ENCODE measurements at regions not wholly inside any gene's neighbourhood (a gene's known extent, or its start where the extent isn't known, plus 50 kb on each side); places are given as distances from the start of the nearest gene placed in this dataset.
"Not testable (repeated sequence)": the region's sequence is repeated elsewhere in the genome, so short reads cannot be mapped to it uniquely, and the experiment has no call there.

DNA sequence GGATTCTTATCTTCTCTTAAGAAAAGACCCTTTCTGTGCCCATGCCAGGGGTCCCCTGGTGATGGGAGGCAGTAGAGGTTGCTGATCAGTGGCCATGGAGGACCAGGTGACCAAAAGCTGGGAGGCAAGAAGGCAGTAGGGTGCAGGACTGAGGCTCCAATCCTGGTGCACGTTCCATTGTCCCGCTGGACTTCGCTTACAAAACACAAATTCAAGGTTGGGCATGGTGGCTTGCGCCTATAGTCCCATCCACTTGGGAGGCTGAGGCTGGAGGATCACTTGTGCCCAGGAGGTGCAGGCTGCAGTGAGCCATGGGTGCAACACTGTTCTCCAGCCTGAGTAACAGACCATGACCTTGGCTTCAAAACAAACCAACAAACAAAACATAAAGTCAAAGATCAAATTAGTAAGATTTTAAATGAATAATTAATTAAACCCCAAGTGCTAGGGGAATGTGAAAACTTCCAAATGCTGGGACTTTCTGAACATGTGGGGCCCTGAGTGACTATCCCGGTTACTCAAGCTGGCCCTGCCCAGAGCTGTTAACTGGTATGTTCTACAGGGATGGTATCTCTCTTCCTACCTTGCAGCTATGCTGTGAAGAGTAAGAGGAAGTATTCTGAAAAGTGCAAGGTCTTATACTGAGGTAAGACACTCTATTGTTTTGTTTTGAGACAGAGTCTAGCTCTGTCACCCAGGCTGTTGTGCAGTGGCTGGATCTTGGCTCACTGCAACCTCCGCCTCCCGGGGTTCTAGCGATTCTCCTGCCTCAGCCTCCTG is 97.6 kb downstream of the LYZL2 start:
- TF ChIP-seq EZH2phosphoT487 (IDR thresholded peaks at IDR 0.05; ENCODE audit: low read depth), result no peak
- TF ChIP-seq, protein P1, sequence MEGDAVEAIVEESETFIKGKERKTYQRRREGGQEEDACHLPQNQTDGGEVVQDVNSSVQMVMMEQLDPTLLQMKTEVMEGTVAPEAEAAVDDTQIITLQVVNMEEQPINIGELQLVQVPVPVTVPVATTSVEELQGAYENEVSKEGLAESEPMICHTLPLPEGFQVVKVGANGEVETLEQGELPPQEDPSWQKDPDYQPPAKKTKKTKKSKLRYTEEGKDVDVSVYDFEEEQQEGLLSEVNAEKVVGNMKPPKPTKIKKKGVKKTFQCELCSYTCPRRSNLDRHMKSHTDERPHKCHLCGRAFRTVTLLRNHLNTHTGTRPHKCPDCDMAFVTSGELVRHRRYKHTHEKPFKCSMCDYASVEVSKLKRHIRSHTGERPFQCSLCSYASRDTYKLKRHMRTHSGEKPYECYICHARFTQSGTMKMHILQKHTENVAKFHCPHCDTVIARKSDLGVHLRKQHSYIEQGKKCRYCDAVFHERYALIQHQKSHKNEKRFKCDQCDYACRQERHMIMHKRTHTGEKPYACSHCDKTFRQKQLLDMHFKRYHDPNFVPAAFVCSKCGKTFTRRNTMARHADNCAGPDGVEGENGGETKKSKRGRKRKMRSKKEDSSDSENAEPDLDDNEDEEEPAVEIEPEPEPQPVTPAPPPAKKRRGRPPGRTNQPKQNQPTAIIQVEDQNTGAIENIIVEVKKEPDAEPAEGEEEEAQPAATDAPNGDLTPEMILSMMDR (IDR thresholded peaks at IDR 0.05; ENCODE audit: low read depth, low read length), result no peak
- H3K4me2 ChIP-seq (ENCODE audit: low read length), result no peak overlapping the region
- H3K4me1 ChIP-seq (ENCODE audit: low read length), result peaks cover 23% of the 10 kb centered on the region

DNA sequence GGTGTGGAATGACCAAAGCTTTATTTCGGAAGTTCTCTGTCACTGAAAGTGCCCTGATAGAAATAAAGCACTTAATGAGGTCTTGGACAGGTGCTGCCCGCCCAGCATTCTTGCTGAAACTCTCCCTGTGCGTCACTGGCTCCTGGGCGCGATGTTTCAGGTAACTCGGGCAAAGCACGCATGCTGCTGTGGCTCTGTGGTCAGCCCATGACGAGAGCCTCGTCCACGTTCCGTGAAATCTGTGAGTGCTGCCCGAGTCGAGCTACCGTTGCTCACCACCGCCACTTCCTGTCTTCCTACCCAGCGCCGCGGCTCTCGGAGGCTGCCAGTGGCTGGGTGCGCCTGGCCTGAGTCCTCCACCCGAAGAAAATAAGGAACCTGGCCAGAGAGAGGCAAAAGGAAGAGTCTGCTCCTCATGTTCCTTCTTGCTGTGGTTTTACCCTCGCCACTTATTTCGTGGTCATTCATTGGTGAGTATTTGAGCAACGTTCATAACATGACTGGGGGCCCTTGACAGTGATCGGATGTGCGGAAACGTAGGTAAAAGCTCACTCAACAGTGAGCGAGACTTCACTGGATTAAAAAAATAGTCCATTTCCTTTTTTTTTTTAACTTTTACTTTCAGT is 95.5 kb downstream of the MAP3K8 start:
- Histone ChIP-seq H3K4me3 (ENCODE audit: low read length) (peak overlapping the region; percentile 73), H3K4me1 (ENCODE audit: low read length) (peaks cover 11% of the 10 kb centered on the region; the same call in 1 of the 2 replicates), H3K9ac (ENCODE audit: low read length) (peak overlapping the region; percentile 70), H3K9me3 (ENCODE audit: insufficient read depth, low read length) (no peaks in the 10 kb centered on the region), H3K4me2 (ENCODE audit: low read length) (peak overlapping the region; percentile 94), H3K36me3 (replicated peaks; ENCODE audit: low read depth, low read length) (no peaks in the 10 kb centered on the region), H2AFZ (ENCODE audit: low read depth, low read length) (peak overlapping the region; percentile 67), H3K27ac (ENCODE audit: low read length) (peak overlapping the region; percentile 73), H3K27me3 (ENCODE audit: low read depth, low read length) (no peaks in the 10 kb centered on the region), H4K20me1 (ENCODE audit: insufficient read depth, low read length) (no peaks in the 10 kb centered on the region), H3K79me2 (ENCODE audit: low read length) (no peaks in the 10 kb centered on the region)
- TF ChIP-seq, protein P1 (IDR thresholded peaks at IDR 0.05; ENCODE audit: low read depth, low read length), result no peak
- TF ChIP-seq EZH2phosphoT487 (IDR thresholded peaks at IDR 0.05; ENCODE audit: low read depth), result no peak

More for the DNA sequence above, 97.6 kb downstream of the LYZL2 start:
- no peak overlapping the region for H3K9ac ChIP-seq (ENCODE audit: low read length)
- no peaks in the 10 kb centered on the region for H3K9me3 ChIP-seq (ENCODE audit: insufficient read depth, low read length)
- H3K79me2 ChIP-seq (ENCODE audit: low read length), result no peaks in the 10 kb centered on the region
- H3K36me3 ChIP-seq (replicated peaks; ENCODE audit: low read depth, low read length), result no peaks in the 10 kb centered on the region
- no peaks in the 10 kb centered on the region for H3K27me3 ChIP-seq (ENCODE audit: low read depth, low read length)
- no peak overlapping the region for H2AFZ ChIP-seq (ENCODE audit: low read depth, low read length)
- no peak overlapping the region for H3K27ac ChIP-seq (ENCODE audit: low read length)
- H4K20me1 ChIP-seq (ENCODE audit: insufficient read depth, low read length), result no peaks in the 10 kb centered on the region
- H3K4me3 ChIP-seq (ENCODE audit: low read length), result no peak overlapping the region

DNA sequence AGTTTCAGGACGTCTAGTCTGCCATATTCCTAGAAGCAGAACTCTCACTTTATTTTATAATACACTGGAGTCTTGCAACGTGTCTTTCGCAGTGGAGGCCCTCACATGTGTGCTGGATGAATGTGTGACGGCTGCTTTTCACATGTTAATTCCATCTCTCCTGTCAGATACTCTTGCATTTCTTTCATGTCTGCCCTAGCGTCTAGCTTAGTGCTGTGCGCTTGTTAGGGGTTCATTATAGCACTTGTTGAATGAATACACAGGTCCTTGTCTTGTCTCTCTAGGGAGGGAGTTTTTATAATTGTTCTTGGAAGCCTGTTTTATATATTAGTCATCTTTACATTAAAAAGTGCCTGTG is 94.4 kb downstream of the MAP3K8 start:
- Histone ChIP-seq H3K27me3 (ENCODE audit: low read depth, low read length) (no peaks in the 10 kb centered on the region), H3K9me3 (ENCODE audit: insufficient read depth, low read length) (no peaks in the 10 kb centered on the region), H2AFZ (ENCODE audit: low read depth, low read length) (no peak overlapping the region), H3K36me3 (replicated peaks; ENCODE audit: low read depth, low read length) (no peaks in the 10 kb centered on the region), H4K20me1 (ENCODE audit: insufficient read depth, low read length) (no peaks in the 10 kb centered on the region), H3K4me1 (ENCODE audit: low read length) (peaks cover 12% of the 10 kb centered on the region), H3K4me2 (ENCODE audit: low read length) (no peak overlapping the region), H3K4me3 (ENCODE audit: low read length) (no peak overlapping the region), H3K27ac (ENCODE audit: low read length) (no peak overlapping the region), H3K79me2 (ENCODE audit: low read length) (no peaks in the 10 kb centered on the region), H3K9ac (ENCODE audit: low read length) (no peak overlapping the region)
- TF ChIP-seq EZH2phosphoT487 (IDR thresholded peaks at IDR 0.05; ENCODE audit: low read depth), result no peak
- TF ChIP-seq, protein P1 (IDR thresholded peaks at IDR 0.05; ENCODE audit: low read depth, low read length), result no peak

DNA sequence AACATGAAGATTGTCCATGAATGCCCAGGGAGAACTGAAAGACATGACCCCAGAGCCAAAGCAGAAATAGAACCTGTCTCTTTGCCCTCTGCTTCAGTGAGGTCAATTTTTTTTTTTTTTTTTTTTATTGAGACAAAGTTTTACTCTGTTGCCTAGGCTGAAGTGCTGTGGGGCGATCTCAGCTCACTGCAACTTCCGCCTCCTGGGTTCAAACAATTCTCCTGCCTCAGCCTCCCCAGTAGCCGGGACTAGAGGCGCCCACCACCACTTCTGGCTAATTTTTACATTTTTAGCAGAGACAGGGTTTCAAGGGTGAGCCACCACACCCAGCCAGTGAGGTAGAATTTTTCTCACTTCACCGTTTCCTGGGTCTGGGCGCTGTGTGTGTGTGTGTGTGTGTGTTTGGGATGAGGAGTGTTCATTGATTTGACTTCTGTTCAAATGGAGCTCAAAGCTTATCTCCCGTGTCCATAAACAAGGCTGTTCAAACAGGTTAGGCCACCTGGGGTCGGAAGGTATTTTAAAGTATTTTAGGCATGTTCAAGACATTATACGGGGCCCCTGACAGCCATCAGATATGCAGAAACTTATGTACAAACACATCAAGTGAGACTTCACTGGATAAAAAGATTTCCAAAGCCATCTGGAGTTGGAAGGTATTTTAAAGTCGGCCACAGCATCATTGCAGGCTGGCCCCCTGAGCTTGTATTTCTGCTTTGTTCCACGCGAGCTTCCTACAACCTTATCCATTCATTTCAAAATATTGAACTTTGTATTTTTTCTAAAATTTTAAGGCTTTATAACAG is 93.8 kb downstream of the MAP3K8 start:
- H3K79me2 ChIP-seq (ENCODE audit: low read length), result no peaks in the 10 kb centered on the region
- H3K9ac ChIP-seq (ENCODE audit: low read length), result no peak overlapping the region
- no peak overlapping the region for H3K4me3 ChIP-seq (ENCODE audit: low read length)
- H3K4me1 ChIP-seq (ENCODE audit: low read length), result peaks cover 16% of the 10 kb centered on the region
- no peaks in the 10 kb centered on the region for H3K27me3 ChIP-seq (ENCODE audit: low read depth, low read length)
- TF ChIP-seq EZH2phosphoT487 (IDR thresholded peaks at IDR 0.05; ENCODE audit: low read depth), result no peak
- TF ChIP-seq, protein P1 (IDR thresholded peaks at IDR 0.05; ENCODE audit: low read depth, low read length), result no peak
- no peaks in the 10 kb centered on the region for H3K9me3 ChIP-seq (ENCODE audit: insufficient read depth, low read length)
- no peak overlapping the region for H3K4me2 ChIP-seq (ENCODE audit: low read length)
- H3K36me3 ChIP-seq (replicated peaks; ENCODE audit: low read depth, low read length), result no peaks in the 10 kb centered on the region
- H2AFZ ChIP-seq (ENCODE audit: low read depth, low read length), result no peak overlapping the region
- no peak overlapping the region for H3K27ac ChIP-seq (ENCODE audit: low read length)
- no peaks in the 10 kb centered on the region for H4K20me1 ChIP-seq (ENCODE audit: insufficient read depth, low read length)

DNA sequence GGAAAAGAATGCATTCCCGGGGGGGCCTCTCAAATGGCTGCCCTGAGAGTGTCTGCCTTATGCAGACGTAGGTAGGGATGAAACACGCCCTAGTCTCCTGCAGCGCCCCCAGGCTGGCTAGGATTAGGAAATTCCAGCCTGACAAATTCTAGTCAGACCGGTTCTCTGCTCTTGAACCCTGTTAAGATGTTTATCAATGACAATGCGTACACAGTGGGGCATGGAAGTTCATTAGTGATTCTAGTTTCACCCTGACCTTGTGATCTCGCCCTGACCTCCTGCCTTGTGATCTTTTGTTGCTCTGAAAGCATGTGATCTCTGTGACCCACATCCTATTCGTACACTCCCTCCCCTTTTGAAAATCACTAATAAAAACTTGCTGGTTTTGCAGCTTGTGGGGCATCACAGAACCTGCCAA is 88.7 kb downstream of the MAP3K8 start:
- not testable (repeated sequence) for H3K9ac ChIP-seq (ENCODE audit: low read length); H3K27me3 ChIP-seq (ENCODE audit: low read depth, low read length); H2AFZ ChIP-seq (ENCODE audit: low read depth, low read length); H3K4me3 ChIP-seq (ENCODE audit: low read length); H3K27ac ChIP-seq (ENCODE audit: low read length); H3K9me3 ChIP-seq (ENCODE audit: insufficient read depth, low read length); H3K79me2 ChIP-seq (ENCODE audit: low read length); H4K20me1 ChIP-seq (ENCODE audit: insufficient read depth, low read length); H3K36me3 ChIP-seq (replicated peaks; ENCODE audit: low read depth, low read length)
- Histone ChIP-seq H3K4me1 (ENCODE audit: low read length) (peaks cover 14% of the 10 kb centered on the region), H3K4me2 (ENCODE audit: low read length) (peak overlapping the region; percentile 39; the same call in 1 of the 2 replicates)

Data from OCI-LY3 (cell line).